K562 (cell line): ENCODE measurements at regions not wholly inside any gene's neighbourhood (a gene's known extent, or its start where the extent isn't known, plus 50 kb on each side); places are given as distances from the start of the nearest gene placed in this dataset.
A peak's percentile ranks its signal among the peaks of the same experiment; 100 is the strongest.

Experiments used
- CBX1 ChIP-seq: sonication (generic); IDR thresholded peaks from 2 replicates; pipeline ENCODE4 v1.6.1; 2016; ENCODE audit warnings: antibody characterized with exemption, low read depth, mild to moderate bottlenecking
- CREM ChIP-seq: IDR thresholded peaks from 2 replicates; pipeline ENCODE4 v1.6.1; 2014; ENCODE audit warnings: antibody characterized with exemption, low read depth
- GABPA ChIP-seq: fragments of 200-800 bp; sonication (Bioruptor generic); conservative IDR thresholded peaks from 2 replicates; pipeline ENCODE4 v1.6.1; 2016; ENCODE audit warnings: low read depth, missing genetic modification characterization, missing compliant biosample characterization
- HOMEZ ChIP-seq: fragments of 250-450 bp; sonication (Bioruptor Pico); IDR thresholded peaks from 2 replicates; pipeline ENCODE4 v1.4.0; 2020; ENCODE audit warnings: mild to moderate bottlenecking, moderate library complexity
- ID3 ChIP-seq, 2 experiments: fragments of 250-450 bp in 1 of 2; fragments of 450-650 bp in 1 of 2; sonication (Bioruptor Pico) in 1 of 2; IDR thresholded peaks; 2 replicates each; pipeline versions ENCODE4 v1.6.1 to v1.8.0; 2016 to 2021; ENCODE audit warnings: mild to moderate bottlenecking in 2 of 2, moderate library complexity in 2 of 2, missing compliant biosample characterization in 1 of 2, missing genetic modification characterization in 1 of 2
- IRF2 ChIP-seq: sonication (generic); formaldehyde crosslinking; IDR thresholded peaks from 2 replicates; pipeline ENCODE4 v1.8.1; 2022; ENCODE audit warnings: mild to moderate bottlenecking, missing genetic modification reagents
- RAD51 ChIP-seq: fragments of 450-650 bp; IDR thresholded peaks from 2 replicates; pipeline ENCODE4 v1.7.1; 2016; ENCODE audit warnings: low read depth, mild to moderate bottlenecking, borderline replicate concordance
- RBBP5 ChIP-seq: fragments of 200-600 bp; sonication (generic); IDR thresholded peaks from 2 replicates; pipeline ENCODE4 v1.6.1; 2012; ENCODE audit warnings: borderline replicate concordance, mild to moderate bottlenecking, low read length, control low read depth, inconsistent platforms; ENCODE audit not compliant: insufficient read depth, poor library complexity, severe bottlenecking
- SPI1 ChIP-seq: IDR thresholded peaks from 2 replicates; pipeline ENCODE4 v1.6.1; 2011; ENCODE audit warnings: low read depth, low read length, control low read depth, borderline replicate concordance
- TF ChIP-seq, protein P1 (sequence below): fragments of 250-450 bp; sonication (Bioruptor Pico); IDR thresholded peaks from 2 replicates; pipeline ENCODE4 v1.5.0; 2022; ENCODE audit warnings: mild to moderate bottlenecking
- TF ChIP-seq, protein P2 (sequence below), 2 experiments: fragments of 450-650 bp; IDR thresholded peaks; 2 replicates each; pipeline ENCODE4 v1.6.1; 2016; ENCODE audit warnings: mild to moderate bottlenecking in 2 of 2, borderline replicate concordance in 1 of 2, low read depth in 1 of 2, moderate library complexity in 1 of 2
- TF ChIP-seq, protein P3 (sequence below), 2 experiments: fragments of 450-650 bp; conservative IDR thresholded peaks; 2 replicates each; pipeline ENCODE4 v1.6.1; 2017; ENCODE audit warnings: mild to moderate bottlenecking in 2 of 2, moderate library complexity in 2 of 2

- TF ChIP-seq, protein P1, sequence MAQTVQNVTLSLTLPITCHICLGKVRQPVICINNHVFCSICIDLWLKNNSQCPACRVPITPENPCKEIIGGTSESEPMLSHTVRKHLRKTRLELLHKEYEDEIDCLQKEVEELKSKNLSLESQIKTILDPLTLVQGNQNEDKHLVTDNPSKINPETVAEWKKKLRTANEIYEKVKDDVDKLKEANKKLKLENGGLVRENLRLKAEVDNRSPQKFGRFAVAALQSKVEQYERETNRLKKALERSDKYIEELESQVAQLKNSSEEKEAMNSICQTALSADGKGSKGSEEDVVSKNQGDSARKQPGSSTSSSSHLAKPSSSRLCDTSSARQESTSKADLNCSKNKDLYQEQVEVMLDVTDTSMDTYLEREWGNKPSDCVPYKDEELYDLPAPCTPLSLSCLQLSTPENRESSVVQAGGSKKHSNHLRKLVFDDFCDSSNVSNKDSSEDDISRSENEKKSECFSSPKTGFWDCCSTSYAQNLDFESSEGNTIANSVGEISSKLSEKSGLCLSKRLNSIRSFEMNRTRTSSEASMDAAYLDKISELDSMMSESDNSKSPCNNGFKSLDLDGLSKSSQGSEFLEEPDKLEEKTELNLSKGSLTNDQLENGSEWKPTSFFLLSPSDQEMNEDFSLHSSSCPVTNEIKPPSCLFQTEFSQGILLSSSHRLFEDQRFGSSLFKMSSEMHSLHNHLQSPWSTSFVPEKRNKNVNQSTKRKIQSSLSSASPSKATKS (CRISPR knock-in tag): no peak
- TF ChIP-seq RBBP5 (peak; percentile 39), ID3 (CRISPR knock-in tag; IDR thresholded peaks at IDR 0.05) (no peak), ID3 (tag; IDR thresholded peaks at IDR 0.05) (peak; percentile 93), CBX1 (peak; percentile 83; the same call in 1 of the 2 replicates), CREM (peak; percentile 70), SPI1 (peak; percentile 81), GABPA (tag) (peak; percentile 21; the same call in 1 of the 2 replicates), RAD51 (peak; percentile 28; the same call in 1 of the 2 replicates), HOMEZ (CRISPR knock-in tag) (no peak), IRF2 (CRISPR knock-in tag) (no peak)
- TF ChIP-seq, protein P2, sequence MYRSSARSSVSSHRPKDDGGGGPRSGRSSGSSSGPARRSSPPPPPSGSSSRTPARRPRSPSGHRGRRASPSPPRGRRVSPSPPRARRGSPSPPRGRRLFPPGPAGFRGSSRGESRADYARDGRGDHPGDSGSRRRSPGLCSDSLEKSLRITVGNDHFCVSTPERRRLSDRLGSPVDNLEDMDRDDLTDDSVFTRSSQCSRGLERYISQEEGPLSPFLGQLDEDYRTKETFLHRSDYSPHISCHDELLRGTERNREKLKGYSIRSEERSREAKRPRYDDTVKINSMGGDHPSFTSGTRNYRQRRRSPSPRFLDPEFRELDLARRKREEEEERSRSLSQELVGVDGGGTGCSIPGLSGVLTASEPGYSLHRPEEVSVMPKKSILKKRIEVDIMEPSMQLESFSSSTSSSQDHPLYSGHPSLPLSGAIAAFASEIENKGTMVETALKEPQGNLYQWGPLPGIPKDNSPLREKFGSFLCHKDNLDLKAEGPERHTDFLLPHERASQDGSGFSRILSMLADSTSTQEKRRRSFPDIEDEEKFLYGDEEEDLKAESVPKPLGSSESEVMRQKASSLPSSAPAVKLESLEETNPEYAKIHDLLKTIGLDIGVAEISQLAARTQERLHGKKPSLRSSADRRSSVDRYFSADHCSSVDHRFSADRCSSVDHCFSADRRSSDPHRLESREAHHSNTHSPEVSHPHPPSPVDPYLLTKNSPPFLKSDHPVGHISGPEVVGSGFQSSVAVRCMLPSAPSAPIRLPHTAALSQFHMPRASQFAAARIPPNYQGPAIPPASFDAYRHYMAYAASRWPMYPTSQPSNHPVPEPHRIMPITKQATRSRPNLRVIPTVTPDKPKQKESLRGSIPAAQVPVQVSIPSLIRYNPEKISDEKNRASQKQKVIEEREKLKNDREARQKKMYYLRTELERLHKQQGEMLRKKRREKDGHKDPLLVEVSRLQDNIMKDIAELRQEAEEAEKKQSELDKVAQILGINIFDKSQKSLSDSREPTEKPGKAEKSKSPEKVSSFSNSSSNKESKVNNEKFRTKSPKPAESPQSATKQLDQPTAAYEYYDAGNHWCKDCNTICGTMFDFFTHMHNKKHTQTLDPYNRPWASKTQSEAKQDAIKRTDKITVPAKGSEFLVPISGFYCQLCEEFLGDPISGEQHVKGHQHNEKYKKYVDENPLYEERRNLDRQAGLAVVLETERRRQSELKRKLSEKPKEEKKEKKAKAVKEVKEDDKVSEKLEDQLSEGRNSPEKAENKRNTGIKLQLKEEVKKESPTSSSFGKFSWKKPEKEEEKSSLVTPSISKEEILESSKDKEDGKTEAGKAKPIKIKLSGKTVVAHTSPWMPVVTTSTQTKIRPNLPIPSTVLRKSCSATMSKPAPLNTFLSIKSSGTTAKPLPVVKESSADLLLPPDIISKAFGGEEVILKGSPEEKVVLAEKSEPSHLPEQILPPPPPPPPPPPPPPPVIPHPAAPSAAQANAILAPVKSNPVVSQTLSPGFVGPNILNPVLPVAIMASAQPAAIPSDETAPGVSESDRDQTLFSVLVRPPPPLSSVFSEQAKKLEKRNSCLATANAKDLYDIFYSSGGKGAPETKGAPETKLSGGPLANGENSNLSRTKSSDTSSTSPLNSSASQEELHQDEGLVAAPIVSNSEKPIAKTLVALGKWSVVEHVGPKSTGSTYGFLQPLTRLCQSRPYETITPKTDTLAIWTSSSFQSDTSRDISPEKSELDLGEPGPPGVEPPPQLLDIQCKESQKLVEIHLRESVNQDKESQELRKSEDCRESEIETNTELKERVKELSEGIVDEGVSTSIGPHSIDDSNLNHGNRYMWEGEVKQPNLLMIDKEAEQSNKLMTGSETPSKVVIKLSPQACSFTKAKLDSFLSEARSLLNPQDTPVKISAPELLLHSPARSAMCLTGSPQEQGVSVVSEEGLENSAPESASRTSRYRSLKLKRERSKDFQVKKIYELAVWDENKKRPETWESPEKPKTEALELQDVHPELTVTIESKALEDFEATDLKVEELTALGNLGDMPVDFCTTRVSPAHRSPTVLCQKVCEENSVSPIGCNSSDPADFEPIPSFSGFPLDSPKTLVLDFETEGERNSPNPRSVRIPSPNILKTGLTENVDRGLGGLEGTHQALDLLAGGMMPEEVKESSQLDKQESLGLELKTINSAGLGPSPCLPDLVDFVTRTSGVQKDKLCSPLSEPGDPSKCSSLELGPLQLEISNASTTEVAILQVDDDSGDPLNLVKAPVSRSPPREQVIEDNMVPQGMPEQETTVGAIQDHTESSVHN (IDR thresholded peaks at IDR 0.05; ENCODE audit: borderline replicate concordance in 1 of 2, low read depth in 1 of 2): 0 out of 4 replicates have a peak, but pooled peaks of 1 of the 2 experiments have one; percentile 54
- TF ChIP-seq, protein P3, sequence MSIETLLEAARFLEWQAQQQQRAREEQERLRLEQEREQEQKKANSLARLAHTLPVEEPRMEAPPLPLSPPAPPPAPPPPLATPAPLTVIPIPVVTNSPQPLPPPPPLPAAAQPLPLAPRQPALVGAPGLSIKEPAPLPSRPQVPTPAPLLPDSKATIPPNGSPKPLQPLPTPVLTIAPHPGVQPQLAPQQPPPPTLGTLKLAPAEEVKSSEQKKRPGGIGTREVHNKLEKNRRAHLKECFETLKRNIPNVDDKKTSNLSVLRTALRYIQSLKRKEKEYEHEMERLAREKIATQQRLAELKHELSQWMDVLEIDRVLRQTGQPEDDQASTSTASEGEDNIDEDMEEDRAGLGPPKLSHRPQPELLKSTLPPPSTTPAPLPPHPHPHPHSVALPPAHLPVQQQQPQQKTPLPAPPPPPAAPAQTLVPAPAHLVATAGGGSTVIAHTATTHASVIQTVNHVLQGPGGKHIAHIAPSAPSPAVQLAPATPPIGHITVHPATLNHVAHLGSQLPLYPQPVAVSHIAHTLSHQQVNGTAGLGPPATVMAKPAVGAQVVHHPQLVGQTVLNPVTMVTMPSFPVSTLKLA (conservative IDR thresholded peaks at IDR 0.05): peak in 1 of 2 experiments; percentile 69; a peak in 2 of 4 replicates
Observed at GRCh38 chr2:145692971-145693478, 1173.1 kb upstream of the ZEB2 start (continued).
